GM19395 (cell line): ENCODE measurements at regions not wholly inside any gene's neighbourhood (a gene's known extent, or its start where the extent isn't known, plus 50 kb on each side); places are given as distances from the start of the nearest gene placed in this dataset.
"Not testable (repeated sequence)": the region's sequence is repeated elsewhere in the genome, so short reads cannot be mapped to it uniquely, and the experiment has no call there.

ENCODE experiments used
- ATAC-seq: cut with Tn5 transposase; IDR thresholded peaks from one replicate; pipeline ENCODE4 v1.9.1; 2021; ENCODE audit warnings: mild to moderate bottlenecking, moderate library complexity; ENCODE audit not compliant: unreplicated experiment

DNA sequence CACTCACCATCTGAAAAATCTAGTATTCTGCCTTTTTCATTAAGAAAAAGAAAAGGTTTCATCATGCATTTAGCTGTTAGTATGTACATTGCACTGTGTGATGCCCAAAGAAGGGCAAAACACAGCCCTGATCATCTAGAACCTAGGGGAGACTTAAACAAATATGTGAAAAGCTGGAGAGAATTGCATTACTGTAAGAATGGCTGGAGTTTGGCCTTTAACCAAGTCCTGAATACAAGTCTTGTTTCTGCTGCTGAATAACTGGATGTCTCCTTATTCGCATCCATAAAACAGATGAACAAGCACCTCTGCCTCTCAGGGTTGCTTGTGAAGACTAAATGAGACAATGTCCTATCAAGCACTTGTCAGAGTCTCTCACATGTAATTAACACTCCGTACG is 233.4 kb upstream of the LRTM1 start:
- ATAC-seq = no peak

DNA sequence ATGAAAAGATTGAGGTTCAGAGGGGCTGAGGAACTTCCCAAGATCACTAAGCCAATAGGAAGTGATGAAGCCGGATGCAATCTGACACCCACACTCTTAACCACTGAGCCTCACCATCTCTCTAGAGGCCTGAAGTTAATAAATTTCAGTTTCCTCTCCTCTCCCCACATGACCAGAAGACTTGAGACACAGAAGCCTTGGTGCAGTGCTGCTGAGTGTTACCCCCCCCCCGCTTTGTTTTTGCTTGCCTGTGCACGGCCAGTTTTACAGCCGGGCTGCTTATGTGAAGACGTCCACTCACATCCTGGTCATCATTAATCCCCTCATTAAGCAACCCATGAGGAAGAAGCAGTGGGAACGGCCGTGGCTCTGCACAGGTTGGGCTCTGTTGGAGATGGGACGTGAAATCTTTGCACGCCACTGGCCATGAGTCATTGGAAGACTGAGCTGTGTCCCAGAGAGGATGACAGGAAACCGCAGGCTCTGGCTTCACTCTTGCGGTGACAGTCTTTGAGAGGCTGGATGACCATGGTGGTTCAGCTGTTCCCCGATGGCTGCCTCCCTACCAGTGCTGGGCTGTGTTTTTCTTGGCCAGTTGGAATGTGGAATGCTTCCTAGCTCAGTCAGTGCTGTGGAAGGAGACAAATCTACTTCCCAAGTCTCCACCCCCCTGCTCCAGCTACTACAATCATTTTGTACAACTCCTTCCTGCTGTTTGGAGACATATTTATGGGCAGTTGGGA is 232.6 kb upstream of the LRTM1 start:
- ATAC-seq = peak; percentile 93

DNA sequence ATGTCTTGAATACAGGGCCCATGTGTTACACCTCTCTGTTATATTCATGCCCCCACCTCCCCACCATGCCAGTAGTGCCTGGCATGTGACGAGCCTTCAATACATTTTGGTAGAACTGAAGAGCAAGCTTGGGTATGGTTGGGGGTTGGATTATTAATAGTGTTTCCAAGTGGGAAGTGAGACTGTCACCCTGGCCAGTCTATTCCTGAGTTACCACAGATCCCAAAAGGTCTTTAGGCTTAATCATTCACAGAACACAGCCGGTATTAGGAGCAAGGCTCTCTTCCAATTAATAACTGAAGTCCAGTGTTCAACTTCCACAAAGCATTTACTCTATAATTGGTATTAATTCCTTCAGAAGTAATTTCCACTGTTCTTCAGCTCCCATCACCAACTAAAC is 231.9 kb upstream of the LRTM1 start:
- peak; percentile 9 for ATAC-seq

DNA sequence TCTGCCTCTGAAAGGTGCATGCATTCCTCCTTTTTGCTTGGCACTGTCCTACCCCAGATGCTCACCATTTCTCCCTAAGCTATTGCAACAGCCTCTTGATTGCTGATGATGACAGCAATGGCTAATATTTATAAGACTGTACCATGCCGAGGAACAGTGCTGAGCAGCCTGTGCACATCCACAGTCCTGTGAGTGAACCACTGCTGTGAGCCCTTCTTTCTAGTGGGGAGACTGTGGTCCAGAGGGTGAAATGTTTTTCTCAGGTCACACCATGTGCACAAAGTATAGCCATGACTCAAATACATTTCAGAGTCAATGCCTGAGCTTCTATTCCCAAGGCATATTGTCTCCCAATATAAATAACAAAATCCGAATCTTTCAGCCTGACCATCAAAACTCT is 231.2 kb upstream of the LRTM1 start:
- no peak for ATAC-seq

DNA sequence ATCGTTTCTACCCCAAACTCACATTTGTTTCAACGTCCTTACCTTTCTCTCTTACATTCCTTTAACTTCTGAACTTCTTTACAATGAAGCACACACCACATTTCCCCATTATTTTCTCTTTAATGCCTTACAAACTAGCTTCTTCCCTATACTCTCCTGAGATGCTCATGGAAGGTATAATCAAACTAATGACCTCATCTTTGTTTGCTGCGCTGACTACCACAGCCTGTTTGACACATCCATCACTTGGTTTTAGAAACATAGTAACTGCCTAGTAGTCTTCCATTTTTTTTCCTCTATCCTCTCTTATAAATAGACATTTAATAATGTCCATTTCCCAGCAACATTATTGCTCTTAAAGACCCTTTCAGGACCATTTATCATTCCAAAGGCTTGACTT is 230.5 kb upstream of the LRTM1 start:
- ATAC-seq = no peak

DNA sequence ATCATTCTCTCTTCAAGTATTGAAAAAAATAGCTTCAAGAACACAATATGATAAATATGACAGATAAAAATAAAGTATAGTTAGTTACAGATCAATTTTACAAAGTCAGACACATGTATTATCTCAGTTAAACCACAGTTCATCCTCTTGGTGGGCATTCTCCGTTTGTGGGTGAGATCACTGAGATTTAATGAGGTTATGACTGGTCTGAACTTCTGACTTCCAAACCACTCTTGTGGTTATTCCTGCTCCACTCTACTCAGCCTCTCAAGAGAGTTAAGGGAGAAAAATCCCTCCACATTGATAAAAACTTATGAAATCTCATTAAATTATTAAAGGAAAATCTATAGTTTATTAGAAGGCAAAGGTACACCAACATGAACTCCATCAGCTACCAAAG is 229.9 kb upstream of the LRTM1 start:
- no peak for ATAC-seq

DNA sequence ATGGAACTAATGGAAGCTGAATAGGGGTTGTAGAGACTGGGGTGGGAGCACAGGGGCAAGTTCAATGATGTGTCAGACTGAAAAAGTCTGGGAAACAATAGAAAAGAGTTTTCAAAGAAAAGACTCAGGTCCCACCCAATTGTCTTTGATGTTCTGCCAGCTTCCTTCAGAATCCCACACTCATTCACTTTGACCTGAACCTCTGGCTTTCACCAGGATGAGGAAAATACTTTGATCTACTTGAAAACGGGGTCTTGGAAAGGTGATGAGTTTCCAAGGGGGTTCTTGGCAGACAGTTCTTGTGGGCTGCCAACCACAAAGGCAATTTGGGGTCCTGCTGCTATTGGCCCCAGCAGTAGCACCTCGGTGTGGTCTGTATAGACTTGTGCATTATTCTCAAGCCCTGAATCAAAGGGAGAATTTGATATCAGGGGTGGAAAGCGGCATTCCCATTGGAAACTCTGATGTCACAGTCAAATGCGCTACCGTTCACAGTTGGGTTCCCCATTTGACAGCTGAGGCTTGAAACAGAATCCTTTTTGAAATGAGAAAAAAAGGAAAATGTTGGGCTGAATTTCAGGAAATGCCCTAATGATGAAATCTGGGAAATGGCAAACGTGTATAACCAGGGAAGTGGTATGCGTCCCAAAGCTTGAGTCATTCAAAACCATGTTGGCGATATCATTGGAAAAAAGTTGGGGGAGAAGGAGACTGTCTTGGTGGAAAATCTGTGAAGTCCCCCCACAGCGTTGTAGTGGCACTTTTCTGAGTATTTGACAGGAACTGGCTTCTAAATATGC is 229.2 kb upstream of the LRTM1 start:
- ATAC-seq = no peak

DNA sequence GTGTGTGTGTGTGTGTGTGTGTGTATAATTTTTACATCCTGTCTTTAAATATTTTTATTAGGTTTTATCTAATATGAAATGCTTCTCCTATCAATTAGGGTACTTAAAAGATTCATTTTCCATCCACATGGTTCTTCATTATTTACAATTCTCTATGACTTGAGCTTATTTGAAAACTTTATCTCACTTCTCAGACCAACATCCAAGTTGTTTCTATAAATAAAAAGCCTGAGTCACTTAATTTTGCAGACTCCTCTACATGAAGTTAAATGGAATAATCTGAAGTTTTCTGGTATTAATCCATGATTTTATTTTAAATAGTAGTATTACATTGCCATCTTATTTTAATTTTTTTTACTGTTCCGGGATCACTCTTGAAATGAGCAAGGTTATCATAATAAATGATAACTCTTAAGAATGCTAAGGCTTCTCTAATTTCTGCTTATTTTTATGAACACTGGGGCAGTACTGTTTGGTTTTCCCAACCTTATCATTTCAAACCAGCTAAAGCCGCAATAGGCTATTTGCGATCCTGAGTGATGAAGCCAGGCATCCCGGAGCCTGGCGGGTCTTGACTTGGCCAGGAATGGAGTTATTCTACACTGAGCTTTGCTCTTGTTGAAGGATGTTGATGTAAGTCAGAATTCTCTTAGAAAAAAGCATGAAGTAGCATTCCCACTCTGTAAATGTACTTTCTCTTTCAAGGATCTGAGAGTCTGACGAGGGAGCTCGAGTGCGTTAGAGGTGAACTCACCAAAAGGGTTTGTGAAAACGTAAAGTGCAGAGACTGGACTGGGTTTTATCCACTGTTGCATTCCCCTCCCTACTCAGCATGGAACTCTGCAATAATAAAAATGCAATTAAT is 220.2 kb upstream of the LRTM1 start:
- no peak for ATAC-seq

DNA sequence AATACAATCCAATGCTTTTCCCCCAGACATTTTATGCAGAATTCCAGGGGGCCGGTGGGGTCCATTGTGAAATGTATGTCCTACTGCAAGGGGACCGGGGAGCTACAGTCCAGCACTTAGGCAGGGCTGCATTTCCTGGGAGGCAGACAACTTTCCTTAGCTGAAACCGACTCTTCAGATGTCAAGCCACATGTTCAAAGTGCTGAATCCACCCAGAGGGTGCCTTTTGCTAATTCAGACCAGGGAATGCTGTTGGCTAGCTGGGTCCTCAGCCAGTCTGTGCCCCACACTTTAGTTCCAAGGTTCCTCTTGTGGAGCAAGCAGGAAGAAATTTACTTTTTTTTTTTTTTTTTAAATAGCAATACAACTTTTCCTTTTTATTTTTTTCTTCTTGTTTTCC is 219.5 kb upstream of the LRTM1 start:
- no peak for ATAC-seq

DNA sequence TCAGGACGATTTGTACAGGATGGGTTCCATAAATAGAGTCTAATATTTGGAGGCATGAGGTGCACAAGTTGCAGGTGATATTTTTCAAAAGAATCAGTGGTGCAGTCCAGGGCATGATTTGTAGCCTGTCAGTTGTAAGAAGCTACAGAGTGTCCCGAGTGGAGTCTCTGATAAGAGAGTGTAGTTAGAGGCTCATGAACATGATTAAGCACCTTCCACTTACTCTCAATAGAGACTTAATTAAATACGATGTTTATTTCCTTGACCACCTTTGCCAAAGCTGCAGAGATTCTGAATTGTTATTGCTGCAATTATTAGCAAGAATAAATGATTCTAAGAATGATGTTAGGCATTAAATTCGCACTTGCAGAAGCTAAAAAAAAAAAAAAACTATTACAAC is 218.4 kb upstream of the LRTM1 start:
- no peak for ATAC-seq

DNA sequence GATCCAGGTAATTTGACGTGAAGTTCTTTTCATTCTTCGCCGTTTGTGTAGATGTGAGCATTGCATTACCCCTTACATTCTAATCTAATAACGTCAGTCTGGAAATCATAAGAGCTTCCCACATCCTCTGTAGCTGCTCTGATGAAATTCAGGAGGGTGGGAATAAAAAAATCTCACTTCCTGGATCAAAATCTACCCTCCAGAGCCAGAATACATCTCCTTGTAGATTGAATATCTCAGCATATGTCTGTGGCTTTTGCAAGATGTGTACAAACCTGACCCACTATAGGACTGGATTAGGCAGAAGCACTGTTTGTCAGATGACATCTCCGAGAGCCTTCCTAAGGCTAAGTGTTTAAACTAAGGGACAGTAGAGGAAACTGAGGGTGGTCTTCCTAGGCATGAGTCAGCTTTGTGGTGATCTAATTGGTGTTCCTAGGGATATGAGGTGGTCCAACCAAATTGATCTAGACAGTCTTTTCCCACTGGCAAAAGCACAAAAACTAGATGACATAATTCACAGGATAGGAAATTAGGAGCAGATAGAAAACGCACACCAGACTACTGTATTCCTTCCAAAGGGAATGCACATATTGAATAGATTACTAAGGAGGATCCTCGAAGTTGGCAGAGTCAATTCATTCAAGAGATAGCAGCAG is 216.3 kb upstream of the LRTM1 start:
- no peak for ATAC-seq

DNA sequence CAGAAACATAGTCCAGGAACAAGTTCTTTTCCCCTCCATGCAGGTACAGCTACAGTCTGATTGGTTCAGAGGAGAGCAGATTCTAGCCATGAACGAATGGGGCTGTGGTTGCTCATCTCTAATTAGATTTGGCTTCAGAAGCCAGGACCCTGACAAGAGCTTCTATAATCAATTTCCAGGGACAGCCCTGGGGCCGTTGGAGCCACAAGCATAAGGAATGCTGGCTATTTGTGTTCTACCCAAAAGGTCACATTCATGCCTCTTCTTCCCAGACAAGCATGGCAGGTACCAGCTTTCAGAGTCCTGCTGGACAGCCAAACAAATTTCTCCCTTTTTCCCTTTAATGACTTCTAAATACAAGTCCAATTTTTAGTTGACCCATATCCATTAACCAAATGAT is 215.5 kb upstream of the LRTM1 start:
- no peak for ATAC-seq

DNA sequence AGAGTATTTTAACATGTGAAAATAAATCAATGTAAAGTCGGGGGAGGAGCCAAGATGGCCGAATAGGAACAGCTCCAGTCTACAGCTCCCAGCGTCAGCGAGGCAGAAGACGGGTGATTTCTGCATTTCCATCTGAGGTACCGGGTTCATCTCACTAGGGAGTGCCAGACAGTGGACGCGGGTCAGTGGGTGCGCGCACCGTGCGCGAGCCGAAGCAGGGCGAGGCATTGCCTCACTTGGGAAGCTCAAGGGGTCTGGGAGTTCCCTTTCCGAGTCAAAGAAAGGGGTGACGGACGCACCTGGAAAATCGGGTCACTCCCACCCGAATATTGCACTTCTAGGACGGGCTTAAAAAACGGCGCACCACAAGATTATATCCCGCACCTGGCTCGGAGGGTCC is 208.4 kb upstream of the LRTM1 start:
- not testable (repeated sequence) for ATAC-seq

DNA sequence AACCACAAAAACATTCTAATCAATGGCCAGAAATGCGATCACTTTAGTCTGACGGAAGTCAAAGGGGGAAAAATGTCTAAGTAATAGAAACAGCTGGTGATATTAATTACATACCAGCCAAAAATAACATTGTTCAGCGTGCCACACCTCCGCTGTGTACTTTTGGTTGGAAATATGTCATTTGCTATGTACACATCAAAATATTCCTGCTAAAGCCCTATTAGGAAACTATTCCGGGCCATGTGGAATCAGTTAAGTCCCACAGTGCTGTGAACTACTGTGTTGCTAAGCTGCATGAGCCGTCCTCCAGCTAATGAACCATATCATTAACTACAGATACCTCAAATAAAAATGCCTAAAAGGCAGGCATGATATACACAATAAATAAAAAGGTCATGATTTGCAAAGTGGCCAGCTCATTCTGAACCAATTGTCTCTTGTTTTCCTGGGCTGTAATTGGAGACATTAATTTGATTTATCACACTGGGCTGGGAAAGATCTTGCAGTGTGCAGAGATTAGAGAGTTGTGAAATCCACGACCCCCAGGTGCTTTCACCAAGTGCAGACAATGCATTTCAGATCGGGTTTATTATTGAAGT is 200.5 kb upstream of the LRTM1 start:
- ATAC-seq = no peak

DNA sequence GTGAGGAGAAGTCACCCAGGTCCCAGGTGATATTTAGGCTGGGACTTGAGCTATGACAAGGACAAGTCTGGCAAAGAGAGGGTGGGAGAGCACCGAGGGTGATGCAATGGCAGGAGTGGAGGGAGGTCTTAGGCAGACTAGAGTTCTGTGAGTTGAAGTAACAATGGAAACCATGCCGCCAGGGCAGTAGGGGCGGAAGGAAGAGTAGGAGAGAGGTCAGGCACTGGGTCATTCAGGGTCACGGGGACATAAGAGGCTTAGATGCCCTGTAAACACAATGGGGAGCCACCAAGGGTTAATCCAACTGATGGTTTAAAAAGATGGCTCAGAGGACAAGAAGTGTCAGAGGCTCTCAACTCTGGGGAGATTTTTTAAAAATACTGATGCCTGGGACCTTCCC is 199.7 kb upstream of the LRTM1 start:
- ATAC-seq = no peak

DNA sequence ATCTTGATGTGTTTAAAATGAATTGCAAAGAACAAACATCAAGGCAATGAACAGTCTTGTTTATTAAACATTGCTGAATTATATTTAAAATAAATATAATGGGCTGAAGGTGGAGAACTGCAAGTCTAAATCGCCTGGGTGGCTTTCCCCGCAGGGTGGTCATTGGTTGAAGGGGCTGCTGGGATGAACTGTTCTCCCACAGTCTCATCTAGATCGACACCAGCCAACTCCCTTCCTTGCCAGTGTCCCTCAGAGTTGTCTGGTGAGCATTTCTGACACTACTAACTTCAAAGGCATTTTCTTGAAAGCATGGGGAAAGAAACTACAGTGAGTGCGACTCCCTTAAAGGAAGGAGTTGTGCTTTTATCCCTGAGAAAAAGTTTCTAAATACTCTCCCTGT is 196.5 kb upstream of the LRTM1 start:
- ATAC-seq = no peak
